GM19395 (cell line): ENCODE measurements at regions not wholly inside any gene's neighbourhood (a gene's known extent, or its start where the extent isn't known, plus 50 kb on each side); places are given as distances from the start of the nearest gene placed in this dataset.
"Not testable (repeated sequence)": the region's sequence is repeated elsewhere in the genome, so short reads cannot be mapped to it uniquely, and the experiment has no call there.

Experiments used
- ATAC-seq: cut with Tn5 transposase; IDR thresholded peaks from one replicate; pipeline ENCODE4 v1.9.1; 2021; ENCODE audit warnings: mild to moderate bottlenecking, moderate library complexity; ENCODE audit not compliant: unreplicated experiment

DNA sequence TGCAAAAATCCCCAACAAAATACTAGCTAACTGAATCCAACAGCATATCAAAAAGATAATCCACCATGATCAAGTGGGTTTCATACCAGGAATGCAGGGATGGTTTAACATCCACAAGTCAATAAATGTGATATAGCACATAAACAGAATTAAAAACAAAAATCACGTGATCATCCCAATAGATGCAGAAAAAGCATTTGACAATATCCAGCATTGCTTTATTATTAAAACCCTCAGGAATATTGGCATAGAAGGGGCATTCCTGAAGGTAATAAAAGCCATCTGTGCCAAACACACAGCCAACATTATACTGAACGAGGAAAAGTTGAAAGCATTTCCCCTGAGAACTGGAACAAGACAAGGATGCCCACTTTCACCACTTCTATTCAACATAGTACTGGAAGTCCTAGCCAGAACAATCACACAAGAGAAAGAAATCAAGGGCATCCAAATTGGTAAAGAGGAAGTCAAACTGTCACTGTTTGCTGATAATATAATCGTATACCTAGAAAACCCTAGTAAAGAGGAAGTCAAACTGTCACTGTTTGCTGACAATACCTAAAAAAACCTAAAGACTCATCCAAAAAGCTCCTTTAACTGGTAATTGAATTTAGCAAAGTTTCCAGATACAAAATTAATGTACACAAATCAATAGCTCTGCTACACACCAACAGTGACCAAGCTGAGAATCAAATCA, 109.8 kb downstream of the RNASET2 start:
- not testable (repeated sequence) for ATAC-seq

DNA sequence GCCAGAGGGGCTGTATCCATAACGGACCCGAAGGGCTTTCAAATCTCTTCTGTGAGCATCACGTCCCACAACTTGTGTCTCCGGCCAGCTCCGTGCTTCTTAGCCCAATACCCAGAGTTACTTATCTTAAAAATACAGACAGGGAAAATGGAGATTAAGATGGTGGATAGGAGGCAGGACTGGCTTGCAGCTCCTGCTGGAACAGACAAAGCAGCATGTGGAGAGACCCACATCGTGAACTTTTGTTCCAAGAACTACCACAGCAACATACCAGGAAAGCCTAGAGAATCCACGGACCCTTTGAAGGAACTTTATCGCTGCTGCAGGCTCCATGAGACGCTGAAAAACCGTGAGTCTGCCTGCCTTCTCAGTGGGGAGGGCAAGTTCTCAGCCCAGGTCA, 113.7 kb downstream of the RNASET2 start:
- no peak for ATAC-seq

DNA sequence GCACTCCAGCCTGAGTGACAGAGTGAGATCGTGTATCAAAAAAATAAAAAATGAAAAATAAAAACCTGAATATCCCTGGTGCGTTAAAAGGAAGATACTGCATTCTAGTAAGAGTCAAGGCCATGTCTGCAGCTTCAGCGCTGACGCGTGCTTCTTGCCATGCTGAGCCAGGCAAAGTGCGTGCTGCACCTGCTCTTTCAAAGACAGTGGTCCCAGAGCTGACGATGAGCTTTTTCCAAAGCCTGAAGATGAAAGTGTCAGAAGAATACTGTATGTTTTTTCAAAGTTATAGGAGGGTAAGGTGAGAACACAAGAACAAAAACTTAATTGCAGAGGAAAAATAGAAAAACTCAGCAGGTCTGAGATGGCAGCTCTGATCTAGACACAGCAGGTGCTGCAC, 115.1 kb downstream of the RNASET2 start:
- ATAC-seq, result no peak

DNA sequence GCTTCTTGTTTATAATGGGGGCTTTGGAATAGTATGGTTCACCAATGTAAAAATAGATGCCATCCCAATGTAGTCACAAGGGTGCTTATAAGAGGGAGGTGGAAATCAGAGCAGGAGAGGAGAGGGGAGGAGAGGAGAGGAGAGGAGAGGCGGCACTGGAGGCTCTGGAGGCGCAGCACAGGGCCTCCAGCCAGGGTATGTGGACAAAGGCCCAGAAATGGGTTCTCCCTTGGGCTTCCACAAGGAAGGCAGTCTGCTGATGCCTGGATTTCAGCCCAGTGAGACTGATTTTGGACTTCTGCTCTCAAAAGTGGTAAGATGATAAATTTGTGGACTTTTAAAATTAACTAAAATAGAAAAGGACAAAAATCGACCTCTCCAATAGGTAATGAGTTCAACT, 116.8 kb downstream of the RNASET2 start:
- ATAC-seq, result no peak

DNA sequence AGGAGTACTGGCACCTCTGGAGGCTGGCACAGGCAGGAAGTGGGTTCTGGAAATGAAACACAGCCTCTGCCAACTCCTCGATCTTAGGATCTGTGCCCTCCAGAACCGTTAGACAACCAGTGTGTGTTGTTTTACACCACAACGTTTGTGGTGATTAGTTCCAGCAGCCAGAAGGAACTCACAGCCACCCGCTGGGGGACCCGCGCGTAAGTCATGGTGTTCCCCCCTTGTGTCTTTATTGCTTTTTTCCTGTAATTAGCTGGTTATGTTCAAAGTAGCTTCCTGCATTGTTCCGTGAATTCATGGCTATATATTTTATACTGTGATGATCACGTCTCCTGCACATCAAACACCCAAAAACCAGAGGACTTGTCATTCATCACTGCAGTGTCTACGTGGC, 117.4 kb downstream of the RNASET2 start:
- ATAC-seq, result no peak

DNA sequence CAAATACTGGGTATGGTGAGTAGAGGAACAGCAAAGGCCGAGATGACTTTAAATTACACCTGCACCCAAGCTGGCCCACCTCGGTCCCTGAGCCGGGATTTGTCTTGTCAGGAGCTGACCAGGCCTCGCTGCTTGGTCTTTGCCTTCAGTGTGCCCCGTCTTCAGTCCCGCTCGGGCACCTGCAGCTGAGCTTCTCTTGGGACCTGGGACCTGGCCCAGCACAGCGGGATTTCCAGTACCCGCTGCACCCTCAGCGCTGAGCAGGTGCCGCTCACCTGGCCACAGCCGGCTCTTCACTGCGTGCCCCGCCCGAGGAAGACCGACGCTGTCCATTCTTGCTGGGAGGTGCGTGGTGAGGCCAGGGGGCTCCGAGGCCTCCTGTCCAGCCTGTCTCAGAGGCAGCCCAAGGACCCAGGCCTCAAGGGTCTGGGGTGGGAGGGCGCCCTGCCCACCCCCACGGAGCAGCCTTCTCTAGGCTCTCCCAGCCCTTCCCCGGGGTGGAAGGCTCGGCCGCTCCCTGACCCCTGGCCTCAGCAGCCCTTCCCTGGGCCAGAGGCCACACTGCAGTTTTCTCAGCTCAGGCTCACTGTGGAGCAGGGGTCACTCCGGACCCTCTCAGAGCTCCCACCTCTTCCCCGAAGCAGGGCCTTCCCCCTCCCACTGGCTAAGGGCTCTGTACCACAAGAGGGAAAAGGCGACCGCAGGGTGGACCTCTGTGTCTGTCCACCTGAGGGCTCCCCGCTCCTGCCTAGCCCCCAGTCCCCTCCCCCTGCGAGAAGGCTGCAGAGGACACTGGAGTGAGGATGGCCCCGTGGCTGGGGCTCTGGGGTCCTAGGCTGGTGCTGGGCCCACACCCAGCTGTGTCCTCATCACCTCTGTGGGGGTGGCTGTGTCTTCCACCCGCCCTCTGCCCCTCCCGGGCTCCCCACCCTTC, 119.3 kb downstream of the RNASET2 start:
- no peak for ATAC-seq

DNA sequence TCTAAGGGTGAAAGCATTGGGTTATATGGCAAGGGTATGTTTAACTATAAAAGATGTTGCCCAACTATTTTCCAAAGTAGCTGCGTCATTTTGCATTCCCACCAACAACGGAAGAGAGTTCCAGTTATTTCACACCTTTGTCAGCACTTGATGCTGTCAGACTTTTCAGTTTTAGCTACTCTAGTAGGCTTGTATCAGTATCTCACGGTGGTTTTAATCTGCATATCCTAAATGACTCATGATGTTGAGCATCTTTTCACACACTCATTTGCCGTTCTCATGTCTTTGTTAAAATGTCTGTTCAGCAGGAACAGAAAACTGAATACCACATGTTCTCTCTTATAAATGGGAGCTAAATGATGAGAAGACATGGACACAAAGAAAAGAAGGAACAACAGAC, 122.3 kb downstream of the RNASET2 start:
- ATAC-seq, result no peak

DNA sequence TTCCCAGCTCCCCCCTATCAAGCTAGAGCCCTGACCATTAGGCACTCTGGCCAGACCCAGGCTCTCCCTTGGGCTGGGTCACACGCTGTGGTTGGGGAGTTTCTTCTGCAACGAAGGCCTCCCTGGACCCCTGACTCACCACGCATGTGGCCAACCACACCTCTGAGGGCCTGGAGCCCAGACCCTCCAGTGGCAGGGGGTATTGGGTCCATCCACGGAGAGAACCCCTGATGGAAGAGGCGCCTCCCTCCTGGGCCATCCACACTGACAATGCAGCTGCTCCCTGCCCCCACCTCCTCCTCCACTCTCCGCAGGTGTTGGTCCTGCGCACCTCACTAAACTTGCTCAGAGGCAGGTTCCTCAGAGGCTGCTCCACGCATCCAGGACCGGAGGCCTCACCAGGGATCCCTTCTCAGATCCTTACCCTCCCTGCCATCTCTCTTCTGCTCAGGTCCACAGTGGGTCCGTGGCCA, 125.4 kb downstream of the RNASET2 start:
- peak; percentile 34 for ATAC-seq

DNA sequence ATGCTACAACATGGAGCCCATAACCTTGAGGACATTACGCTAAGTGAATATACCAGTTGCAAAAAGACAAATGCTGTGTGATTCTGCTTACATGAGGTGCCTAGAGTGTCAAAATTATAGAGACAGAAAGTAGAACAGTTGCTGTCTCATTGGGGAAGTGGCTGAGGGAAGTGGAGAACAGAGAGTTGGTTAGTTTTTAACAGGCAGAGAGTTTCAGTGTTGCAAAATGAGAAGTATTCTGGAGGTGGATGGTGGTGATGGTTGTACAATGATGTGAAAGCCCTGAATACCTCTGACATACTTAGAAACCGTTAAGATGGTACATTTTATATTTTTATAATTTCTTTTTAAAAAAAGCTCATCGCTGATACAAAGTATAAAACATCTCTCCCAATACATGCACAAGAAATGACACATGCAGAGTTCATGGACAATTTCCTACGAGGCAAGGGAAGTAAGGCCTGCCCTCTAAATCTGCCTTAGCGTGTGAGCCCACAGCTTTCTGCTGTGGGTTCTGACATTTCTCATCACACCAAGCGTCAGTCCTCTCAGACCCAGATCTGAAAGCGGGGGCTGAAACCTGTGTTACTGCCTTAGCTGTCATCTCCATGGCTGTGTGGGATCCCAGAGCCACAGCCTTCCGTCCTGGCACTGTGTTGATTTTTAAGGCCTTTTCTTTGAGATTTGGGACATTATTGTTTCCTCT, 126.0 kb downstream of the RNASET2 start:
- ATAC-seq, result peak; percentile 96

DNA sequence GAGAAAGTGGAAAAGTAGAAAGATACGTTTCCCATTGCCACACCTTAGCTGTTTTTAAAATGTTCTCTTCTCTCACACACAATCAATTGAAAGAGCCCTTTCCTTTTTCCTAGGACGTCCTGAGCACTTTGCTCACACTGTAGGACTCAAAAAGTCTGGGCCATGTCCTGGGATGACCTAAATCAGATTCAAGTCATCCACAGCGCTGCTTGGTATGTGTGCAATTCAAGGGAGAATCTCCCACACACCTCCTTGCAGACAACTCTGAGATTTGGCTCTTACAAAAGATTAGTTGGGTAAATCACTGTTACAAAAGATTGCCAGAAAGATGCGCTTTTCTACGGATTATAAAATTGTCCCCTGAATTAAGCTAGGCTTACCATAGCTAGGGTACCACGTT, 130.1 kb downstream of the RNASET2 start:
- no peak for ATAC-seq

DNA sequence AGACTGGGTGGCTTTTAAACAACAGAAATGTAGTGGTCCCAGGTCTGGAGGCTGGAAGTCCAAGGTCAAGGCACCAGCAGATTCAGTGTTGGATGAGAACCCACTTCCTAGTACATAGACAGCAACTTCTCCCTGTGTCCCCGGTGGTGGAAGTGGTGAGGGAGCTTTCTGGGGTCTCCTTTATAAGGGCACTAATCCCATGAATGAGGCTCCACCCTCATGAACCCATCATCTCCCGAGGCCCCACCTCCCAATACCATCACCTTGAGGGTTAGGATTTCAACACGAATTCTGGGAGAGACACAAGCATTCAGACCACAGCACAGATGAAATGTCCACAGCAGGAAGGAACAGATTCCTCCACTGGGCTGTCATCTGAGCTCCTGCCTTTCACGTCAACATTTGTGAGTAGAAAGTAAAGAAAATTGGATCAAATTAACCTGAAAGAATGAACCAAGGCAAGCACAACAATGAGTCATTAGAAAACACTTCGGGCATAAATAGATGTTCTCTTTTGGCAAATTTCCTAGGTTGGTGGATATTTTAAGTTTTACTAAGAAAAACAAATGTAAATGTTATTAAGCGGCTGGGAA, 130.7 kb downstream of the RNASET2 start:
- ATAC-seq, result no peak

DNA sequence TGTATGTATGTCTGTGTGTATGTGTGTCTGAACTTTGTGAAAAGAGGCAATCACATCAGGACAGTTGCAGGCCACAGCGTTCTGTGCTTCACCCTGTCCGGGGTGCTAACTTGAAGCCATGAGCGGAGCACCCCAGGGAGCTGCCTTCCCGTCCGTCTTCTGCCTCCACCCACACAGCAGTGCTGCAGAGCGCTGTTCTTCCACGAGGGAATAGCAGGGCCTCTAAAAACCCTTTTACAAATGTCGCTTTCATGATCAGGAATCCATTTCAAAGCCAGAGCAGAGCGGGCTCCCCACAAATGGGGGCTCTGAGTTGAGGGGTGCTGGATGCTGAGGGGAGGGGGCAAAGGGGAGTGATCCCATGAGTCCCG, 131.5 kb downstream of the RNASET2 start:
- no peak for ATAC-seq

DNA sequence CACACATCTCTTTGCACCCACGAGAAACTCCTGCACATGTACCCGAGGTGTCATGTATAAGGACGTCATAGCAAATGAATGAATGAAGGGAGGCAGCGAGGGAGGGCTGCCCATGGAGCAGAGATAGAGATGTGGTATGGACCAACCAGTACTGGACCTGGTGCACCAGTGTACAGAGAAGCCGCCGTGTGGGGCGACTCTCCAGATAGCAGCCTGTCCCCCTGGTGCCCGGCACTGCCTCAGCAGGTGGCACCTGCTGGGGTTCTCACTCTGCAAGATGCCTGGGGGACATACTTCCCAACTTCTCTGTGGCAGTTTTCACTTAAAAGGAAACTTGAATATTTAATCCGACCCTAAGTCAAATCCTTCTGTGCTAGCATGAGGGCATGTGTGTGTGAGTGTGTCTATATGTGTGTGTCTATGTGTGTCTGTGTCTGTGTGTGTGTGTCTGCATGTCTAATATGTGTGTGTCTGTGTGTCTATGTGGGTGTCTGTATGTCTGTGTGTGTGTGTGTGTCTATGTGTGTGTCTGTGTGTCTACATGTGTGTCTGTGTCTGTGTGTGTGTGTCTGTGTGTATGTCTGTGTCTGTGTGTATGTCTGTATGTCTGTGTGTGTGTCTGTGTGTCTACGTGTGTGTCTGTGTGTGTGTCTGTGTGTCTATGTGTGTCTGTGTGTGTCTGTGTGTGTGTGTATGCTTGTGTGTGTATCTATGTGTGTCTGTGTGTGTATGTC, 132.0 kb downstream of the RNASET2 start:
- ATAC-seq, result no peak

DNA sequence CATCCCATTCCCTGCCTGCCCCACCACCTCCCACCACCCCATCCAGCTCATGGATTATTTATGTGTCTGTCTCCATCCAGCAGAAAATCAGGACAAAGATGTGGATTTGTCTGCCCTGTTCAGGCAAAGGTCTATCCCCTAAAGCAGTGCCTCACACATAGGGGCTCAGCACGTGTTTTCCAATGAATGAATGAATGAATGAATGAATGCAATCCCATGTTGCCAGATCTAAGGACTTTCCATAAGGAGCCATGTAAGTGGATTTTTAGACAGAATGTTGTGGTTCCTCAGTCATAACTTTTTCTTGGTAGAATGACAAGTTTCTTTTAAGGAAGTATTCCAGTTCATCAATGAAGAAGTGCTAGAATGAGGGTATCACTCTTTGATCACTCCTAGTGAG, 133.7 kb downstream of the RNASET2 start:
- no peak for ATAC-seq

DNA sequence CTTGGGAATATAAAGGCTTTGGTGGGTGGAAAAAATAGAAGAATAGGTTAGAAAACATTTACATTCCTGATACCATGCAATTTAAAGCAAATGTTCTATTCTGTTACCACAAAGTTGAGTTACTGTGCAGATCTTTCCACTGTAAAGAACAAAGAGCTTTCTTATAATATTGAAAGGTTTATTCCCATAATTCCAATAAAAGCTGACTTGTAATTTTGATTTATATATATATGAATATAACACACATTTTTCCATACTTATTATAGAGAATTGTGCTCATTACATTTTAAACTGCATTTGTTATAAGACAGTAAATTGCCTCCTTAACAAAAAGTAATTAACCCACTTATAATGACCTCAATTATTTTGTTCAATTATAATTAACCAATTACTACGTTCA, 135.9 kb downstream of the RNASET2 start:
- no peak for ATAC-seq

DNA sequence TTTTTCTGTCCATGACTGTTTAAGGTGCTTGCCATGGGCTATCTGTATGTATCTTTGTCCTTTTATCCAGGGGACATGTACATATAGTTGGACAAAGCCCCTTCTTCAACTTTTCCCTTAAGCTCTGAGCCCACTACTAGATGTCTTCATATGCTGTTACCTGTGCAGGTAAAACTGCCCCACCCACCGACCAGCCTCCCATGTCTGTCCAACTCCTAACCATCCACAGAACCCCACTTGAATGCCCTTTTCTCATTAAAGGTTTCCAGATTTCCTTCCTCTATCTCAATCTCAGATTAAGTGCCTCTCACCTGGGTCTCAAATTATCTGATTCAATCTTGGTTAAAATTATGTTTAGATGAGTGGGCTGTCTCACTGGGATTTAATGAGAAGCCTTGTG, 136.3 kb downstream of the RNASET2 start:
- ATAC-seq, result no peak

DNA sequence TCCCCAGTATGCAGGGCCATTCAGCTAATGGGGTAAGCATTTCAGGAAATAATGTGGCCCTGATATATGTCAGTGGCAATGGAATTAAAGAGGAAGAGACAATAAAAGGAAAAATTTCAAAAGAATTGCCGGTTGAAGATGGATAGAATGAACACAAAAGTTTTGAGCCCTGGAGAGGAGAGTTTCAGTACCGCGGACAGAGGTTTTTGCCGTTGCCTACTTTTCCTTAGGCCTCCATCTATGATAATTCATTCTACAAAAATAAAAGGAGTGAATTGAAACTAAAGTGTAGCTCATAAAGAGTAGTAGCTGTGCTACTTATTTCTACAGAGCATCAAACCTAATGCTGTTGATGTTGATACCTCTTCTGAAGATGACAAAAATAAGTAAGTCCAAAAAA, 140.7 kb downstream of the RNASET2 start:
- no peak for ATAC-seq

DNA sequence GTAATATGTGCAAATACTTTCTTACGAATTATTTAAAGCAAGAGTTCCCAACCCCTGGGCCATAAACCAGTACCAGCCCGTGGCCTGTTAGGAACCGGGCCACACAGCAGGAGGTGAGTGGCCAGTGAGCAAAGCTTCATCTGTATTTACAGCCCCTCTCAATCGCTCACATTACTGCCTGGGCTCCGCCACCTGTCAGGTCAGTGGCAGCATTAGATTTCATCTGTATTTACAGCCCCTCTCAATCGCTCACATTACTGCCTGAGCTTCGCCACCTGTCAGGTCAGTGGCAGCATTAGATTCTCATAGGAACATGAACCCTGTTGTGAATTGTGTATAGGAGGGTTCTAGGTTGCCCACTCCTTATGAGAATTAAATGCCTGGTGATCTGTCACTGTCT, 142.0 kb downstream of the RNASET2 start:
- ATAC-seq, result no peak

DNA sequence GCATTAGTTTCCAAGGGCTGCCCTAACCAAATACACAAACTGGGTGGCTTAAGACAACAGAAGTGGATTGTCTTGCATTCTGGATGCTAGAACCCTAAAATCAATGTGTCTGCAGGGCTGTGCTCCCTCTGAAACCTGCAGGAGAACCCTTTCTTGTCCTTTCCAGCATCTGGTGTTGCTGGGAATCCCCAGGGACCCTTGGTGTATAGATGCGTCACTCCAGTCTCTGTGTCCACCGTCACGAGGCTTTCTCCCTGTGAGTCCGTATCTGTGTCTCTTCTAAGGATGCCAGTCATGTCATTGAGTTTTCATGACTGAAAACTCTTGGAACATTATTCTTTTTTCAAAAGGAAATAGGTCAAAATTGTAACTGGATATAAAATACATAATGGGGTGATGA, 142.9 kb downstream of the RNASET2 start:
- ATAC-seq, result no peak

DNA sequence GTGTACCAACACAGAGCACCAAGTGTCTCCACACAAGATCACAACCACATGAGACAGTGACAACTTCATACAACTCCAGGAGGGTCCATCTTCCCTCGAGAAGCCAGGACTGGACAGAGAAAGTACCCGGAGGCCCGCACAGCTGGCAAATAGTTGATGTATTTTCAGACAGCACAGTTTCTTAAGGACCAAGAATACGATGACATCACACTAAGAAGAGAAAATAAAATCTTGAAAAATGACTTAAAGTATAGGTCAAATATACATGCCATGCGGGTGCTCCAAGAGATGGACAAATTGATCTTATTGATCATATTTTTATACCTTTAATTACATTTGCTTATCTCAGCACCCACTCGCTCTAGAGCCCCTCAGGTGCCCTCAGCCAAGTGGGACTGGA, 145.5 kb downstream of the RNASET2 start:
- ATAC-seq, result no peak

DNA sequence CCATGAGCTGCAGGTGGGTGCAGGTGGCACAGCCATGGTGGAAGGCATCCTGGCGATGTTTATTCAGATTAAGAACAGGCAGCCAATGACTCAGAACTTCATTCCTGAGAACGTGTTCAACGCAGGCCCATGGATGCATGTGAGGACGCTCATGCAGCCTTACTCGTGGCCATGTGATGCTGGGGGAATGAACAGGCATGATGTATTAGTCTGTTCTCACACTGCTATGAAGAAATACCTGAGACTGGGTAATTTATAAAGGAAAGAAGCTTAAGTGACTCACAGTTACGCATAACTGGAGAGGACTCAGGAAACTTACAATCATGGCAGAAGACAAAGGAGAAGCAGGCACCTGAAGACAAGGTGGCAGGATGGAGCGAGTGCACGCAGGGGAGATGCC, 146.6 kb downstream of the RNASET2 start:
- no peak for ATAC-seq
